Trophoblast cell (in vitro differentiated cells and primary cell): ENCODE measurements at regions not wholly inside any gene's neighbourhood (a gene's known extent, or its start where the extent isn't known, plus 50 kb on each side); places are given as distances from the start of the nearest gene placed in this dataset.

Experiments
- DNase-seq, 2 donors: peaks; one replicate each; pipeline ENCODE4 v3.0.0-alpha.2; 2016
- H2AFZ ChIP-seq: 2 replicates; pipeline ENCODE4 v1.6.1; 2013; ENCODE audit warnings: low read length, moderate library complexity, mild to moderate bottlenecking; ENCODE audit not compliant: insufficient read depth, poor library complexity
- H2AK5ac ChIP-seq: 2 replicates; pipeline ENCODE4 v1.6.1; 2013; ENCODE audit warnings: mild to moderate bottlenecking, low read length
- H2BK120ac ChIP-seq: 2 replicates; pipeline ENCODE4 v1.6.1; 2013; ENCODE audit warnings: low read length, mild to moderate bottlenecking, moderate library complexity; ENCODE audit not compliant: insufficient read depth, poor library complexity
- H2BK12ac ChIP-seq: 2 replicates; pipeline ENCODE4 v1.6.1; 2013; ENCODE audit warnings: mild to moderate bottlenecking, low read length, moderate library complexity
- H2BK5ac ChIP-seq: 2 replicates; pipeline ENCODE4 v1.6.1; 2013; ENCODE audit warnings: low read length, low read depth, moderate library complexity, mild to moderate bottlenecking; ENCODE audit not compliant: poor library complexity
- H3K14ac ChIP-seq: 2 replicates; pipeline ENCODE4 v1.6.1; 2013; ENCODE audit warnings: mild to moderate bottlenecking, low read length
- H3K18ac ChIP-seq: 2 replicates; pipeline ENCODE4 v1.6.1; 2013; ENCODE audit warnings: mild to moderate bottlenecking, low read length
- H3K23ac ChIP-seq: 2 replicates; pipeline ENCODE4 v1.6.1; 2013; ENCODE audit warnings: low read length
- H3K27ac ChIP-seq: 2 replicates; pipeline ENCODE4 v1.5.1; 2013; ENCODE audit warnings: low read depth, mild to moderate bottlenecking, inconsistent platforms, low read length, moderate library complexity
- H3K27me3 ChIP-seq: 2 replicates; pipeline ENCODE4 v1.6.1; 2013; ENCODE audit warnings: inconsistent platforms, mild to moderate bottlenecking, low read length, moderate library complexity; ENCODE audit not compliant: insufficient read depth
- H3K36me3 ChIP-seq, 2 experiments: 1 replicate in 1 of 2; 2 replicates in 1 of 2; pipeline ENCODE4 v1.6.1; 2013; ENCODE audit warnings: low read length in 2 of 2, mild to moderate bottlenecking in 2 of 2, moderate library complexity in 1 of 2; ENCODE audit not compliant: insufficient read depth in 2 of 2, control insufficient read depth in 1 of 2
- H3K4ac ChIP-seq: 2 replicates; pipeline ENCODE4 v1.6.1; 2013; ENCODE audit warnings: low read depth, mild to moderate bottlenecking, low read length, moderate library complexity
- H3K4me1 ChIP-seq, 2 experiments: 1 replicate in 1 of 2; 2 replicates in 1 of 2; pipeline ENCODE4 v1.6.1; 2013; ENCODE audit warnings: low read length in 2 of 2, mild to moderate bottlenecking in 2 of 2, moderate library complexity in 1 of 2; ENCODE audit not compliant: insufficient read depth in 2 of 2, control insufficient read depth in 1 of 2
- H3K4me2 ChIP-seq: 2 replicates; pipeline ENCODE4 v1.6.1; 2013; ENCODE audit warnings: inconsistent platforms, mild to moderate bottlenecking, low read length, moderate library complexity
- H3K4me3 ChIP-seq: 2 replicates; pipeline ENCODE4 v1.5.1; 2013; ENCODE audit warnings: mild to moderate bottlenecking, low read depth, low read length, inconsistent platforms
- H3K79me1 ChIP-seq: one replicate; pipeline ENCODE4 v1.6.1; 2013; ENCODE audit warnings: low read length
- H3K79me2 ChIP-seq: 2 replicates; pipeline ENCODE4 v1.6.1; 2013; ENCODE audit warnings: low read length, mild to moderate bottlenecking; ENCODE audit not compliant: control insufficient read depth, insufficient read depth, poor library complexity
- H3K9ac ChIP-seq: 2 replicates; pipeline ENCODE4 v1.6.1; 2013; ENCODE audit warnings: mild to moderate bottlenecking, low read length
- H3K9me3 ChIP-seq: 2 replicates; pipeline ENCODE4 v1.6.1; 2013; ENCODE audit warnings: low read depth, mild to moderate bottlenecking, control low read depth, inconsistent platforms, low read length; ENCODE audit not compliant: insufficient read depth
- H4K12ac ChIP-seq: 2 replicates; pipeline ENCODE4 v1.6.1; 2013; ENCODE audit warnings: low read depth, mild to moderate bottlenecking, low read length, moderate library complexity
- H4K8ac ChIP-seq: 2 replicates; pipeline ENCODE4 v1.6.1; 2013; ENCODE audit warnings: low read depth, mild to moderate bottlenecking, low read length, moderate library complexity
- H4K91ac ChIP-seq: one replicate; pipeline ENCODE4 v1.6.1; 2013; ENCODE audit warnings: low read depth, mild to moderate bottlenecking, low read length, moderate library complexity
- WGBS: extraction: QIAGEN DNeasy Blood & Tissue Kit; methylation state at CpG from one replicate; pipeline ENCODE4 v1.1.7; 2013; ENCODE audit warnings: missing lambda C conversion rate; ENCODE audit not compliant: insufficient read length, insufficient coverage; ENCODE audit errors: extremely low coverage; 5-methylcytosine and 5-hydroxymethylcytosine counted together

GRCh38 chr17:33416131-33416530 lies 123.0 kb upstream of the ASIC2 start:
- Histone ChIP-seq H3K4me1 (no peaks in the 10 kb centered on the region), H2AK5ac (no peak overlapping the region), H3K9me3 (no peaks in the 10 kb centered on the region), H3K4me2 (no peak overlapping the region), H3K79me1 (no peaks in the 10 kb centered on the region), H3K9ac (no peak overlapping the region), H3K14ac (no peak overlapping the region), H3K4ac (no peak overlapping the region), H3K27me3 (no peaks in the 10 kb centered on the region), H3K27ac (no peak overlapping the region), H4K91ac (no peak overlapping the region), H3K36me3 (no peaks in the 10 kb centered on the region), H3K79me2 (no peaks in the 10 kb centered on the region), H3K23ac (no peak overlapping the region), H2AFZ (no peak overlapping the region), H4K12ac (no peak overlapping the region), H2BK120ac (no peak overlapping the region), H3K4me3 (no peak overlapping the region), H4K8ac (no peak overlapping the region), H3K18ac (no peak overlapping the region), H2BK5ac (no peak overlapping the region), H2BK12ac (no peak overlapping the region)
- no CpG with 5 or more reads among the region's 2 CpGs for WGBS
- no peak for DNase-seq

- H3K79me2 ChIP-seq, result no peaks in the 10 kb centered on the region
- H3K4ac ChIP-seq, result no peak overlapping the region
- no peak overlapping the region for H3K14ac ChIP-seq
- WGBS, result no CpG with 5 or more reads among the region's 3 CpGs
- H3K18ac ChIP-seq, result no peak overlapping the region
- no peaks in the 10 kb centered on the region for H3K36me3 ChIP-seq
- H4K12ac ChIP-seq, result no peak overlapping the region
- H3K4me1 ChIP-seq, result no peaks in the 10 kb centered on the region
- no peak overlapping the region for H3K4me2 ChIP-seq
- no peak overlapping the region for H2AK5ac ChIP-seq
- H3K9me3 ChIP-seq, result peaks cover 5% of the 10 kb centered on the region
- H2AFZ ChIP-seq, result no peak overlapping the region
- H4K8ac ChIP-seq, result no peak overlapping the region
- no peak overlapping the region for H3K4me3 ChIP-seq
- no peak overlapping the region for H2BK120ac ChIP-seq
- H3K79me1 ChIP-seq, result no peaks in the 10 kb centered on the region
- H3K27ac ChIP-seq, result no peak overlapping the region
- no peak overlapping the region for H2BK5ac ChIP-seq
- H2BK12ac ChIP-seq, result no peak overlapping the region
- no peak overlapping the region for H3K9ac ChIP-seq
- no peaks in the 10 kb centered on the region for H3K27me3 ChIP-seq
- DNase-seq, result peak in 1 of 2 donors; percentile 24
- no peak overlapping the region for H3K23ac ChIP-seq
- H4K91ac ChIP-seq, result no peak overlapping the region
Measured at GRCh38 chr17:33421933-33422332, 128.8 kb upstream of the ASIC2 start.

GRCh38 chr17:33433581-33433980 lies 140.5 kb upstream of the ASIC2 start:
- Histone ChIP-seq H2BK5ac (no peak overlapping the region), H3K79me1 (peaks cover 2% of the 10 kb centered on the region), H4K8ac (no peak overlapping the region), H3K27ac (no peak overlapping the region), H2BK120ac (no peak overlapping the region), H3K18ac (no peak overlapping the region), H3K79me2 (no peaks in the 10 kb centered on the region), H3K36me3 (no peaks in the 10 kb centered on the region), H4K12ac (no peak overlapping the region), H3K27me3 (no peaks in the 10 kb centered on the region), H3K14ac (no peak overlapping the region), H2BK12ac (no peak overlapping the region), H3K9ac (no peak overlapping the region), H3K23ac (no peak overlapping the region), H2AK5ac (no peak overlapping the region), H4K91ac (no peak overlapping the region), H3K4ac (no peak overlapping the region), H3K4me2 (no peak overlapping the region), H2AFZ (no peak overlapping the region), H3K9me3 (peaks cover under 1% of the 10 kb centered on the region), H3K4me3 (no peak overlapping the region), H3K4me1 (peaks cover 0 to 6% of the 10 kb centered on the region in 2 experiments)
- peak; percentile 27 to 93 for DNase-seq
- WGBS, result no CpG with 5 or more reads among the region's 6 CpGs

- Histone ChIP-seq H3K4me3 (no peak overlapping the region), H3K27me3 (no peaks in the 10 kb centered on the region), H3K9ac (no peak overlapping the region), H3K9me3 (no peaks in the 10 kb centered on the region), H2AK5ac (no peak overlapping the region), H4K91ac (no peak overlapping the region), H2AFZ (no peak overlapping the region), H3K23ac (no peak overlapping the region), H2BK5ac (no peak overlapping the region), H4K8ac (no peak overlapping the region), H3K27ac (no peak overlapping the region), H3K79me1 (peaks cover 2% of the 10 kb centered on the region), H3K4ac (no peak overlapping the region), H2BK12ac (no peak overlapping the region), H3K4me1 (peaks cover 0 to 6% of the 10 kb centered on the region in 2 experiments), H3K18ac (no peak overlapping the region), H3K4me2 (no peak overlapping the region), H4K12ac (no peak overlapping the region), H3K14ac (no peak overlapping the region), H2BK120ac (no peak overlapping the region), H3K36me3 (no peaks in the 10 kb centered on the region), H3K79me2 (no peaks in the 10 kb centered on the region)
- no peak for DNase-seq
Measured at GRCh38 chr17:33434841-33435240, 141.7 kb upstream of the ASIC2 start.
